GM12801 (cell line): ENCODE measurements at regions not wholly inside any gene's neighbourhood (a gene's known extent, or its start where the extent isn't known, plus 50 kb on each side); places are given as distances from the start of the nearest gene placed in this dataset.

Source experiments
- CTCF ChIP-seq: IDR thresholded peaks from one replicate; pipeline ENCODE4 v1.5.1; 2011; ENCODE audit warnings: control low read depth; ENCODE audit not compliant: insufficient read length; ENCODE audit errors: extremely low read depth

GRCh38 chr4:110977554-110977953 is 354.7 kb upstream of the PITX2 start:
- TF ChIP-seq CTCF, result no peak

- no peak for TF ChIP-seq CTCF
Measured at GRCh38 chr4:110978761-110979160, 355.9 kb upstream of the PITX2 start.

GRCh38 chr4:110982486-110982885 is 359.6 kb upstream of the PITX2 start:
- TF ChIP-seq CTCF, result no peak

GRCh38 chr4:110988722-110989121 is 365.8 kb upstream of the PITX2 start:
- TF ChIP-seq CTCF, result no peak

- no peak for TF ChIP-seq CTCF
Measured at GRCh38 chr4:110989125-110989524, 366.2 kb upstream of the PITX2 start.

GRCh38 chr4:110994781-110995180 is 371.9 kb upstream of the PITX2 start:
- no peak for TF ChIP-seq CTCF

GRCh38 chr4:110998320-110998719 is 375.4 kb upstream of the PITX2 start:
- TF ChIP-seq CTCF, result no peak

GRCh38 chr4:111011458-111011857 is 388.6 kb upstream of the PITX2 start:
- TF ChIP-seq CTCF, result no peak
